HG03139 (cell line): ENCODE measurements at regions not wholly inside any gene's neighbourhood (a gene's known extent, or its start where the extent isn't known, plus 50 kb on each side); places are given as distances from the start of the nearest gene placed in this dataset.

Source experiments
- ATAC-seq: cut with Tn5 transposase; IDR thresholded peaks from one replicate; pipeline ENCODE4 v1.9.1; 2021; ENCODE audit not compliant: unreplicated experiment

- ATAC-seq: no peak
Measured at GRCh38 chr10:3551761-3552160, 233.2 kb downstream of the KLF6 start.

DNA sequence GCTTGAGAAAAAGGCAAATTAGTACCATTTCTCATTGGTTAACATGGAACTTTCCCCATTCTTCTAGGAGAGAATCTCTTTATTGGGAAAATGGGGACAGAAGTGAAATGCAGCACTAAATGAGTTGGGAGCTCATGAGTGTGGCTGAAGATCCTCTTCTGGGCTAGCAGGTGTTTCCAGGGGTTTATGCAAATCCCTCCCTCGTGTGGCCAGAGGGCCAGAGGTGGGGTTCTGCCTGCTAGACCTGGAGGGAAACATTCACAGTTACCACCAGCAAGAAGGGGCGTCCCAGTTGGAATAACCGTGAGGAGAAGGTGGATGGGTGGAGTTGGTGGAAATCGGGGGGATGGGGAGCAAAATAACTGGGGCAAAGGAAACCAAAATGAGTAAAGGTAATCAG lies 235.9 kb downstream of the KLF6 start:
- ATAC-seq: no peak

GRCh38 chr10:3548702-3549101 lies 236.3 kb downstream of the KLF6 start:
- no peak for ATAC-seq

DNA sequence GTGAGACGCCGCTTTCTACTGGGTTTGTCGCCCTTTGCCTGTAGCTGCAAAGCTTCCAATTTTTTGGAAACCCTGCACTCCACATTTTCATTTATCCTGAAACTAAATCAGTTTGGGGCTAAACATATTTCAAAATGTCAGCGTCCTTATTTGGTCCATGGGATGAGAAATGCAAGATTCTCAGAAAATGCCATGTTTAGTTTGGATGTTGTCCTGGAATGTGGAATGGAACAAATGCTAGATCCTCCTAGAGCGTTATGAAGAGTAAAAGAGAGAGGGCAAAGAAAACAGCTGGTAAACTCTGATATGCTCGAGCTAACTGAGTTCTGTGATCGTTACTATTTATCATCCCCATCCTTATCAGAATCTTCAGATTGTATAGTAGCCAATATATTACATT lies 236.9 kb downstream of the KLF6 start:
- no peak for ATAC-seq

GRCh38 chr10:3544561-3544960 lies 240.4 kb downstream of the KLF6 start:
- ATAC-seq: no peak

- ATAC-seq: no peak
Measured at GRCh38 chr10:3542185-3542611, 242.8 kb downstream of the KLF6 start.

DNA sequence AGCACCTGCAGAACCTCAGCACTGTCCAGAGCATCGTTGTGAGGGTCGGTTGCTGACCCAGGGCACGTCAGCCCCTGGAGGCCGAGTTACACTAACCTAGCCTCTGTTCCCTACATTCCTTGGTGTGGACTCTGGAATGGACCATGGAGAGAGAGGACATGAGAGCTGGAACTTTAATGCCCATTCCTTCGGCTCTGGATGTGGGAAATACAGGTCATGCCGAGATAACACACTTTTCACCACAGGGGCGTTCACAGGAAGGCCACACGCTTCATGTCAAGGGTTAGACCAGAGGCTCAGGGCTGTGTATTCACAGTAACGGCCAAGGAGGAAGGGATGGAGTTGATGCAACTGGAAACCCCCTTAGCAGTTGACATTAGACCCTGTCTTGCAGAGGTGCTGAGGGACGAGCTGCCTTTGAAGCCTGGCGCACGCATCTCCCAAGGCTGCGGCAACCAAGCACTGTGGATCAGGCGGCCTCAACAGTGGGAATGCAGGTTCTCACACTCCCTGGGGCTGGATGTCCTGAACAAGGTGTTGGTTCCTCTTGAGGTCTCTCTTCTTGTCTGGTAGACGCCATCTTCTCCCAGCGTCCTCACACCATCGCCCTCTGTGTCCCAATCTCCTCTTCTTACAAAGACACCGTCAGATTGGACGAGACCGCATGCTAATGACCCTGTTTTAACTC lies 245.2 kb downstream of the KLF6 start:
- ATAC-seq: no peak

DNA sequence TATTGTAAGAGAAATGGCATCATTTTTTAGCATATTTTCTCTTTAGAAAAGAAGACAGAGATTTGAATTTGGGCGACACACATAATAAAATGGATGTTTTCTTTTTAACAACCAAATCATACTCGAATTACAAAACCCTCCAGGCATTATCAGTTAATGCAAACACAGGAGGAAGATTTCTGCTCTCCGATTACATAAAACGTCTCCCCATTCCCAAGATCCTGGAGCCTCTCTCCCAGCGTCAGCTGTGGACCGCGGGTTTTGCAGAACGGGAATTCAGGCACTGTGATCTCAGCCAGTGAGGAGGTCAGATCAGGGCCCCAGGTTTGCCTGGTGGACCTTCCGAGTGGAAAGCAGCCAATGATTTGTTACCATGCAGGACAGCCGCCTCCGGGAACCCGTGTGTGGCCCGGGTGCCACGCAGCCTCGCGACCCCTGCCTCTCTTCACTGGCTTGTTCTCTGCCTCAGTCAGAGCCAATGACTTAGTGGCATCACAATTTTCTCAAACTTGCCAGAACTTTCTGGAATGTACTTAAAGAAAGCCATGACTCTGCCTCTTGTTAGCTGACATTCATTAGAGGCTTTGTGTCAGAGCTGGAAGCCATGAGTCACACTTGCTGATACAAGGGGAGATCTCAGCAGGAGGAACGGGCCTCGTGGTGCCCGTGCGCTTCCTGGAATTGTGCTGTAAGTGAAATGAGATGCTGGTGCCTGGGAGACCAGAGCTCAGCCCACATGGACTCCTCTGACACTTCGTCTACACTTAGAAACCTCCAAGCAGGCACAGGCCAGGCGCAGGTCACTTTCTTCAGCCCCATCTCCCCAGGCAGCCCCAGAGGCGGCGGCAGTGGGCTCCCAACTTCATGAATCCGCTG lies 246.1 kb downstream of the KLF6 start:
- no peak for ATAC-seq

DNA sequence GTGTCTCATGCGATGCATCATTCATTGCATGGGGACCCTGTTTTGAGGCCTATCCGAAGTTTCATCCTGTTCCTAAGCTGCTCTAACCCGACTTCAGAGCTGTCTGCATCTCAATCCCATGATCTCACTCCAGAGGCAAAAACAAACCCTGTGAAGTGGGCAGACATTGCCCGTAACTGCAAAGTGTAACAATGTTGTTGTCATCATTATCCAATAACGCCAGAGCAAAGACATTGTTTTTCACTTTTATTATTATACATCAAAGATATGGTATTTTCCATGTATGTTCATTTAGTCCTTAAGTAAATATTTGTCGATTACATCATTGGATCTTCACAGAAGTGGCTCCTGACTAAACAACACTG lies 246.7 kb downstream of the KLF6 start:
- ATAC-seq: no peak

DNA sequence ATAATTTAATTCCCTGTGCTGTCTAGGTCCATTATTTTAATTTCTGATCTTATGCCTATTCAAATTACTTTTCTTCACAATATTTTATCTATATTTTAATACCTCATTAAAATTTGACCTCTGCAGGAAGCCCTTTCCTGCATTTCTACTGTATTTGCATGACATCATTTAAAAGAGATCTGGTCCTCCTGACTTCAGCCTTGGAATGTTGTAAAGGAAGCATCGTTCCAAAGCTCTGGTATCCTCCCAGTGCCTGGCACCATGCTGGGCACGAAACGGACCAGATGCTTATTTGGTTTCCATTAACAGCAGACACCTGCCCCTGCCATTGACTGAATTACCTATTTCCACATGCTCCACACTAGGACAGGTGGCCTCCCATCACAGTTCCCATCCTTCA lies 247.5 kb downstream of the KLF6 start:
- no peak for ATAC-seq

GRCh38 chr10:3535001-3535400 lies 250.0 kb downstream of the KLF6 start:
- ATAC-seq: no peak

GRCh38 chr10:3534433-3534832 lies 250.6 kb downstream of the KLF6 start:
- ATAC-seq: no peak

DNA sequence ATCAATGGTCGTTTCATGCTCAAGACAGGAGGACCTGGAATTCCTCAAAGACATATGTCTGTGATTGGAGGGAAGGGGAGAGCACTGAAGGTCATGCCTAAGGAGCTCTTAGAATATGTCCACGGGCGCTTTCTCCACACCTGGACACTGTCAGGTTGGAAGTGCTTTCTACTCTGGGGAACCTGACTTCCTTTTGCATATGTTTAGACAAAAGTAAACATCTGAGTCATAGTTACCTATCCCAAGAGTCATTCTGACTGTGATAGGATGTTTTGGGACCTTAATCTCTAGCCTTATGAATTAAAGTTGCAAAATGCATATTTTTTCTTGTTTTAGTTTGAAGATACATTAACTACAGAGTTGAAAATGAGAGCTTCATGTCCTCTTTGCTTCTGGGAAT lies 251.7 kb downstream of the KLF6 start:
- ATAC-seq: no peak

- no peak for ATAC-seq
Measured at GRCh38 chr10:3532644-3533043, 252.4 kb downstream of the KLF6 start.

DNA sequence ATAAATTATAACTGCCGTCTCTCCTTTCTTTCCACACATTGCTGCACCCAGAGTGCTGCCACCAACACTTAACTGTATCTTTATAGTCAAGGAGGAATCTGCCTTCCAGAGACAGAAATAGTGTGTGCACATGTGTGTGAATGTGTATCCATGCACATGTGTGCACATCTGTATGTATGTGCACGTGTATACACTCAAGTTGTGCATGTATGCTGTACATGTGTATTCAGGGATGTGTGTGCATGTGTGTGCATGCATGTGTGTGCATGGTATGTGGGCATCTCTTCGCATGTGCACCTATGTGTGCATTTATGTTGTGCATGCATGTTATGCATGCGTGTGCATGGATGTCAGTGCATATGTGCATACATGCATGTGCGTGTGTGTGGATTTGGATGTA lies 253.3 kb downstream of the KLF6 start:
- ATAC-seq: no peak

GRCh38 chr10:3530783-3531645 lies 254.0 kb downstream of the KLF6 start:
- ATAC-seq: no peak

DNA sequence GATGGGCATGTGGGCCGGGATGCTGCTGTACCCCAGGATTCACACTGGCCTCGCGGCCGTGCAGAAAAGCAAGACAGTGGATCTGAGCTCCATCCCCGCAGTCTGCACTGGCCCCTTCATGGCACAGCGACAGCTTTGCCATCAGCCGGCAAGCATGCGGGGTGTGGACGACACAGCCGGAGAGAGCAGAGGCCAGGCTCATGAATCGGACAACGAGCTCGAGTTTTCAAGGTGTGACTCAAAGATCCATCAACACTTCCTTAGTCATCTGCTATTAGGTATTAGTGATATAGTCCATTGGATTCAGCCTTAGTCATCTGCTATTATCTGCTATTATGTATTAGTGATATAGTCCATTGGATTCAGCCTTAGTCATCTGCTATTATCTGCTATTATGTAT lies 254.7 kb downstream of the KLF6 start:
- no peak for ATAC-seq

GRCh38 chr10:3529691-3530090 lies 255.3 kb downstream of the KLF6 start:
- no peak for ATAC-seq

DNA sequence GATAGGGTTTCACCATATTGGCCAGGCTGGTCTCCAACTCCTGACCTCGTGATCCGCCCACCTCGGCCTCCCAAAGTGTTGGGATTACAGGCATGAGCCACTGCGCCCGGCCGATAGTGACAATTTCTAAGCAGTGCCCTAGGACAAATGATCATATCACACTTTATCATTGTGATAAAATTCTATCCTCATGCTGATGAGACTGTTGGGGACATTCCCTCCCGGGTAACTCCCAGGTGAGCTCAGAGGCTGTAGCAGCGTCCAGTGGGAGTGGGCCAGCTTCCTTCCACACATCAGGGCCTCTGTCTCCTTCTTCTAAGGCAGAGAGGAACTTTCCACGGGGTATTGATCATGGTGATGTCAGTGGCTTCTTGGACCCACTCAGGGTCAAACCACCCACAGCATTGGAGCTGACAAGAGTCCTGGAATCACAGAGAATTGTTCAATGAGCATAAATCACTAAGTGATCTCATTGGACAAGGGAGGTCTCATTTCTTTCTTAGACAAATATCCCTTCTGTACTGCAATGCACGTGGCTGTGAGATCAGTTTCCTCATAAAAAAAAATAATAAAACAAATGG lies 256.1 kb downstream of the KLF6 start:
- ATAC-seq: no peak

GRCh38 chr10:3528271-3528670 lies 256.7 kb downstream of the KLF6 start:
- ATAC-seq: no peak

GRCh38 chr10:3527869-3528268 lies 257.1 kb downstream of the KLF6 start:
- ATAC-seq: no peak
